ENCODE measurements at regions not wholly inside any gene's neighbourhood (a gene's known extent, or its start where the extent isn't known, plus 50 kb on each side); places are given as distances from the start of the nearest gene placed in this dataset.

GRCh38 chr6:26195376-26195923 is 108.2 kb downstream of the HFE start:
- TF ChIP-seq SP1 (IDR thresholded peaks at IDR 0.05) (no peak), SUZ12 (IDR thresholded peaks at IDR 0.05) (no peak), NFRKB (IDR thresholded peaks at IDR 0.05) (no peak)

Measured in HEK293T (cell line).